ENCODE measurements at regions not wholly inside any gene's neighbourhood (a gene's known extent, or its start where the extent isn't known, plus 50 kb on each side); places are given as distances from the start of the nearest gene placed in this dataset.

- TF ChIP-seq CTCF (IDR thresholded peaks at IDR 0.05) (no peak), POLR2A (IDR thresholded peaks at IDR 0.05) (no peak)
Measured at GRCh38 chr12:92506891-92507290, 195.9 kb upstream of the PLEKHG7 start.

All from heart left ventricle (tissue), 13 donors.